ENCODE measurements at regions not wholly inside any gene's neighbourhood (a gene's known extent, or its start where the extent isn't known, plus 50 kb on each side); places are given as distances from the start of the nearest gene placed in this dataset.
A peak's percentile ranks its signal among the peaks of the same experiment; 100 is the strongest.

GRCh38 chr12:15045451-15045850 lies 72.6 kb downstream of the PDE6H start:
- DNase-seq (ENCODE audit: low read depth), result peak; percentile 5
- H3K4me3 ChIP-seq (ENCODE audit: low read depth, low read length), result no peak overlapping the region
- no peak for TF ChIP-seq CTCF (IDR thresholded peaks at IDR 0.05; ENCODE audit: low read depth, low read length, missing control alignments)
- in situ Hi-C loops (cut with HindIII; ENCODE audit: low sequenced_read_pairs), result no loop called here

GRCh38 chr12:15047611-15048010 lies 74.8 kb downstream of the PDE6H start:
- H3K4me3 ChIP-seq (ENCODE audit: low read depth, low read length), result no peak overlapping the region
- in situ Hi-C loops (cut with HindIII; ENCODE audit: low sequenced_read_pairs), result no loop called here
- TF ChIP-seq CTCF (IDR thresholded peaks at IDR 0.05; ENCODE audit: low read depth, low read length, missing control alignments), result no peak

GRCh38 chr12:15049461-15050153 lies 76.8 kb downstream of the PDE6H start:
- no peak for TF ChIP-seq CTCF (IDR thresholded peaks at IDR 0.05; ENCODE audit: low read depth, low read length, missing control alignments)
- H3K4me3 ChIP-seq (ENCODE audit: low read depth, low read length), result no peak overlapping the region
- DNase-seq (ENCODE audit: low read depth), result no peak
- in situ Hi-C loops (cut with HindIII; ENCODE audit: low sequenced_read_pairs), result no loop called here

More at GRCh38 chr12:15047611-15048010, 74.8 kb downstream of the PDE6H start:
- no peak for DNase-seq (ENCODE audit: low read depth)

- TF ChIP-seq CTCF (IDR thresholded peaks at IDR 0.05; ENCODE audit: low read depth, low read length, missing control alignments), result no peak
- in situ Hi-C loops (cut with HindIII; ENCODE audit: low sequenced_read_pairs), result no loop called here
- no peak overlapping the region for H3K4me3 ChIP-seq (ENCODE audit: low read depth, low read length)
- DNase-seq (ENCODE audit: low read depth), result peak; percentile 86
Measured at GRCh38 chr12:15050659-15051058, 77.8 kb downstream of the PDE6H start.

GRCh38 chr12:15052691-15053090 lies 79.8 kb downstream of the PDE6H start:
- no peak for DNase-seq (ENCODE audit: low read depth)
- no peak overlapping the region for H3K4me3 ChIP-seq (ENCODE audit: low read depth, low read length)
- TF ChIP-seq CTCF (IDR thresholded peaks at IDR 0.05; ENCODE audit: low read depth, low read length, missing control alignments), result no peak
- in situ Hi-C loops (cut with HindIII; ENCODE audit: low sequenced_read_pairs), result no loop called here

- in situ Hi-C loops (cut with HindIII; ENCODE audit: low sequenced_read_pairs), result no loop called here
- no peak for TF ChIP-seq CTCF (IDR thresholded peaks at IDR 0.05; ENCODE audit: low read depth, low read length, missing control alignments)
- DNase-seq (ENCODE audit: low read depth), result peak; percentile 12
- no peak overlapping the region for H3K4me3 ChIP-seq (ENCODE audit: low read depth, low read length)
Measured at GRCh38 chr12:15056218-15056617, 83.4 kb downstream of the PDE6H start.

All from astrocyte of the cerebellum (primary cell).